ENCODE measurements at regions not wholly inside any gene's neighbourhood (a gene's known extent, or its start where the extent isn't known, plus 50 kb on each side); places are given as distances from the start of the nearest gene placed in this dataset.
"Not testable (repeated sequence)": the region's sequence is repeated elsewhere in the genome, so short reads cannot be mapped to it uniquely, and the experiment has no call there.

DNA sequence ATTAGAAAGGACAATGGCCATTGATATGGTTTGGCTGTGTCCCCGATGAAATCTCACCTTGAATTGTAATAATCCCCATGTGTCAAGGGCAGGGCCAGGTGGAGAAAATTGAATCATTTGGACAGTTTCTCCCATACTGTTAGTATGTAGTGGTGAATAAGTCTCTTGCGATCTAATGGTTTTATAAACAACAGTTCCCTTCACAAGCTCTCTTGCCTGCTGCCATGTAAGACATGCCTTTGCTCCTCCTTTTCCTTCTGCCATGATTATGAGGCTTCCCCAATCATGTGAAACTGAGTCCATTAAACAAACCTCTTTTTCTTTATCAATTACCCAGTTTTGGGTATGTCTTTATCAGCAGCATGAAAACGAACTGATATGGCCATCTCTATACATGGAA is 302.7 kb downstream of the SFMBT2 start:
- DNase-seq (ENCODE audit: low read depth in 1 of 2, low spot score in 1 of 2) = no peak

- DNase-seq (ENCODE audit: low read depth in 1 of 2, low spot score in 1 of 2) = no peak
Measured at GRCh38 chr10:7107285-7107684, 303.5 kb downstream of the SFMBT2 start.

GRCh38 chr10:7104379-7104778 is 306.5 kb downstream of the SFMBT2 start:
- not testable (repeated sequence) for DNase-seq (ENCODE audit: low read depth in 1 of 2, low spot score in 1 of 2)

DNA sequence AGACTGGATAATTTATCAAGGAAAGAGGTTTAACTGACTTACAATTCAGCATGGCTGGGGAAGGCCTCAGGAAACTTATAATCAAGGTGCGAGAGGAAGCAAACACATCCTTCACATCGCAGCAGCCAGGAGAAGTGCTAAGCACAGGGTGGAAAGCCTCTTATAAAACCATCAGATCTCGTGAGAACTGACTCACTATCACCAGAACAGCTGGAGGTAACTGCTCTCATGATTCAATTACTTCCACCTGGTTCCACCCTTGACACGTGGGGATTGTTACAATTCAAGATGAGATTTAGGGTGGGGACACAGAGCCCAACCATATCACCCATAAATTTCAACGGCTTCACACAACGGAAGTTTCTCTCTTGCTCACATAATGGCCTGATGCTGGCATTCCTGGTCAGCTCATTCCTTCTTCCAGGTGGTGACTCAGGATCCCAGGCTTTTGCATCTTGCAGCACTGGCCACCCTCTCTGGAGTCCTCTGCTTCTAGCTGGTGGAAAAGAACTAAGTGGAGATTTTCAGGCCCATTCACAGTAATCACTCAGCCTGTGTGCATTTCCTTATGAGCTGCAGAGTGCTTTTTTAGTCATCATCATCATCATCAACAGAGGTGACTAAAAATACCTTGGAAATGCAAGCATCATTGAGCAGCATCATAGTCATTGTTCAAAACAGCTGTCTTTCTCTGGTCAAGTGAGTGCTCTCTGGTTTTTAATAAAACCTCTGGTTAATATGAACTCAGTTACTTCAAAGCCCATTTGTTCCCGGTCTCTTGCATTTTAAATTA is 308.1 kb downstream of the SFMBT2 start:
- DNase-seq (ENCODE audit: low read depth in 1 of 2, low spot score in 1 of 2) = no peak

DNA sequence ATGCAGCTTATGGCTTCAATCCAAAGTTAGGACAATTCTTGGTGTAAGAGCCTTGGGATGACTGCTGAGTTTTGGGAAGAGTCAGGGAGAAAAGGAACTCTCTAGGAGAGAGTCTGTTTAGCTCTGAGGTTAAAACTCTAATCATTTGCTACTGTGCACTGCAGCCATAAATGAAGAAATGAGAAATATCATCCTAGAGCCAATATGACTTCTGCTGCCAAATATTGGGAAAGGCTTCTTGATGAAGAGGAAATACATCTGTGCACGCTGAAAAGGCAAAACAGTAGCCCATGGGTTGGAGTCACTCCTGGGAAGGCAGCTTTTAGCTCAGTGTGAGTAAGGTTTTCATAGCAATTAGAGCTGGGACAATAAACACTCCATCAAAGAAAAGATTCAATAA is 308.8 kb downstream of the SFMBT2 start:
- DNase-seq (ENCODE audit: low read depth in 1 of 2, low spot score in 1 of 2) = no peak

DNA sequence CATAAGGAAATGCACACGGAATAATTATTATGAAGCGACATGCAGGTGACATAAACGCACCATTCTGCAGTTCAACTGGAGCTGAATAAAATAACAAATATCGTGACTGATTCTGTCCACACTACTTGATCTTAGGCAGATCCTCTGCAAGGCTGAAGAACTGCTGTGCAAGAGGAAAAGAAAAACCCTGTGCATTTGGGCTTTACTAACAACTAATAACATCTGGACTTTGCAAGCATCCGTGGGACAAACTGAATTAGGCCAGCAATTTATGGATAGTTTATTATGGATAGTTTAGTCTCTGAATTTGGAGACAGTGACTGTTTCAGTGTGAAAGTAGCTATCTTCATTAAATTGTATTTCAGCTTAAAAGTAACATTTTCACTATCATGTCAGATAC is 309.4 kb downstream of the SFMBT2 start:
- no peak for DNase-seq (ENCODE audit: low read depth in 1 of 2, low spot score in 1 of 2)

DNA sequence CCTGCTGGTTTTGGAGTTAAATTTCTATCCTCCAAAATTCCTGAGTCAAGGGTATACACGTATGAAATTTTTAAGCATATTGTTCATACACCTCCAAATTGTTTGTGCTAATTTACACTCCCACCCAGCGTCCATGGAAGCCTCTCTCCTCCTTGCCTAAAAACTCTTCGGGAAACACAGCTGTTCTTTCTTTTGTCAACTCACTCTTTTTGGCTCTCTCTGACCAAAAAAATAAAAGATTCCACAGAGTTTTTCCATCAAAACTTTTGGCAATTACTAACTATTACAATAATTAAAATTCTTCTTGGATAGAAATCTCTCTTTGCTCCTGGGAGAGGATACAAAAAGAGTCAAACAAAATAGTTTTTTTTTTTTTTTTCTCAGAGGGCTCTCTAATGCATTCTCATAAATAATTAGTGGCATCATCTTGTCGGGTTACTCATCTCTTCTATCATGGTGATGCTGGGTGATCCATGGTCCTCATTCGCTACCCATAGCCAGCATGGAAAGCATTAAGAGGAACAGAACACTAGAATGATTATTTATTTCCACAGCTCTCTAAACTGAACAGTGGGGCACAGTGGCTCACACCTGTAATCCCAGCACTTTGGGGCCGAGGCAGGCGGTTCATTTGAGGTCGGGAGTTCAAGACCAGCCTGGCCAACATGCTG is 310.7 kb downstream of the SFMBT2 start:
- DNase-seq (ENCODE audit: low read depth in 1 of 2, low spot score in 1 of 2) = no peak

DNA sequence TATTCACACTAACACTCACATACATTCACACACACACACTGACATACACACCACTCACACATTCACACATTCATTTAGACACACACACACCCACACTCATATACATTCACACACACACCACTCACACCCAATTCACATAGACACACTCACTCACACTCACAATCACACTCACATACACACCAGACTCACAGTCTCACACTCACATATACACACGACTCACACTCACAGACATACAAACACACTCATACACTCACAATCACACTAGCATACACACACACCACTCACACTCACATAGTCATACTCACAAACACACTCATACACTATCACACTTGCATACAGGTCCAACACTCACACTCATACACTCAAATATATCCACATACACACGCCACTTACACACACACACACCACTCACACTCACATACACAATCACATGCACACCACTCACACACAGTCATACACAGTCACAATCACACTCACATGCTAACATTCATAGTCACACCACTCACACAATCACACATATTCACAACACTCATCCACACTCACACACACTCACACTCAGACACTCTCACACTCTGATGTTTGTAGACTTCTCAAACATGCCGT is 312.6 kb downstream of the SFMBT2 start:
- no peak for DNase-seq (ENCODE audit: low read depth in 1 of 2, low spot score in 1 of 2)

- no peak for DNase-seq (ENCODE audit: low read depth in 1 of 2, low spot score in 1 of 2)
Measured at GRCh38 chr10:7094781-7095180, 316.1 kb downstream of the SFMBT2 start.

- DNase-seq (ENCODE audit: low read depth in 1 of 2, low spot score in 1 of 2) = no peak
Measured at GRCh38 chr10:7093368-7093767, 317.5 kb downstream of the SFMBT2 start.

- no peak for DNase-seq (ENCODE audit: low read depth in 1 of 2, low spot score in 1 of 2)
Measured at GRCh38 chr10:7092603-7093002, 318.2 kb downstream of the SFMBT2 start.

- no peak for DNase-seq (ENCODE audit: low read depth in 1 of 2, low spot score in 1 of 2)
Measured at GRCh38 chr10:7090529-7090928, 320.3 kb downstream of the SFMBT2 start.

DNA sequence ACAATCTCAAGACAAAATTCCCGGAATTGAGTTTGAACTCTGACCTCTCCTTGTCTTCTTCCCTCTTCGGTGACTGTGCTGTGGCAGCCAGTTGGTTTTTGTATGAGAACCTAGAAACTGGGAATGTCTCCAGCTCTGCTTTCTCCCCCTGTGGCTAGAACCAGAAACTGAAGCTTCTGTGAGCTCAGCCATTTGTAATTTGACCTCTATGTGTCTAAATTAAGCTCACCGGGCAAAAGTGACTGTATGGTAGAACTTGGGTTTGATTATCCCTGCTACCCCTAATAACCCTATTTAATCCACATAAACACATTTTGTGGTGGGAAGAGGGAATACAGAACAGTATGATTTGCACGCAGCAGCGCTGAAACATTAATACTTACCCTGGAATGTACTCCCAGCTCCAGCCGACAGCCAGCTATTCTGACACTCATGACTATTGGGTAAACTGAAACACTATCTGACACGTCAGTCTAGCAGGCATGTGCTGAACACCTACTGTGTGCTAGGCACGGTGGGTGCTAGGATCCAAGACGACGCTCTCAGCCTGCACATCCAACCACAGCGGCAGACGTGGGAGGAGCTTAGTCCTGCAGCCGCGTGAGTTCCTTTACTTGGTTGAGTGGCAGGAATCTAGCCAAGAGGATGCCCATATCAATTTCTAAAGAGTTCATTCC is 324.8 kb downstream of the SFMBT2 start:
- no peak for DNase-seq (ENCODE audit: low read depth in 1 of 2, low spot score in 1 of 2)

DNA sequence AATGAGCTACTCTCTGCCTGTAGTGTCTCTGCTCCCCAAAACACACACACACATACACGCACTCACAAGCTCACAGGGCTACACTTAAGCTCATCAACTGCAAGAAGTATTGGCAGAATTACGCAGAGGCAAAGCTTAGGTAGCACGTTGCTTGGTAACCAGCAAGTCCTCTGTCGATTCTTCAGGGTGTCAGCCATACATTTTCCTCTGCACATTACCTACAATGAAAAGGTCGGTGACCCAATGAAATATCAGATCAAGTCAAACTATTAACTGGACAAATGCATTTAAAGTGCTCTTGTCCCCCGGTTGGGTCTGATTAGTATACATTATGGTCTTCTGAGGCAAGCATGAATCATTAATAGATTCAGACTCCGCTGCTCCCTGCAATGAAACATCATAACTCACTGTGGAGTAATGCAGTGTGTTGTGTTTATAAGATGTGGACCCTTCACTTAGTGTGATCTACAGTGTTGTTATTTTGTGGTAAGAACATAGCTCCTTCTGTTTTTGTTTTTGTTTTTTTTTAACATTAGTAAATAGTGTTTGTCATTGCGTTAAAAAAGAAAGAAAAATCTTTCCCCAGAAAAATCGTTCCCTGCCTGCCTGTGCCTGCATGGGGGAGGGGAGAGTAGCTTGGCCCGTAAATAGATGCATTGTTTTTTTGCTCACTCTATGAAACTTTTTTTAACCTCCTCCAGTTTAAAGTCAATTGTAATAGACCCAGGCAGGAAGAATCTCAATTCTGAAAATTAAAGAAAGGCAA is 325.5 kb downstream of the SFMBT2 start:
- DNase-seq (ENCODE audit: low read depth in 1 of 2, low spot score in 1 of 2) = no peak

DNA sequence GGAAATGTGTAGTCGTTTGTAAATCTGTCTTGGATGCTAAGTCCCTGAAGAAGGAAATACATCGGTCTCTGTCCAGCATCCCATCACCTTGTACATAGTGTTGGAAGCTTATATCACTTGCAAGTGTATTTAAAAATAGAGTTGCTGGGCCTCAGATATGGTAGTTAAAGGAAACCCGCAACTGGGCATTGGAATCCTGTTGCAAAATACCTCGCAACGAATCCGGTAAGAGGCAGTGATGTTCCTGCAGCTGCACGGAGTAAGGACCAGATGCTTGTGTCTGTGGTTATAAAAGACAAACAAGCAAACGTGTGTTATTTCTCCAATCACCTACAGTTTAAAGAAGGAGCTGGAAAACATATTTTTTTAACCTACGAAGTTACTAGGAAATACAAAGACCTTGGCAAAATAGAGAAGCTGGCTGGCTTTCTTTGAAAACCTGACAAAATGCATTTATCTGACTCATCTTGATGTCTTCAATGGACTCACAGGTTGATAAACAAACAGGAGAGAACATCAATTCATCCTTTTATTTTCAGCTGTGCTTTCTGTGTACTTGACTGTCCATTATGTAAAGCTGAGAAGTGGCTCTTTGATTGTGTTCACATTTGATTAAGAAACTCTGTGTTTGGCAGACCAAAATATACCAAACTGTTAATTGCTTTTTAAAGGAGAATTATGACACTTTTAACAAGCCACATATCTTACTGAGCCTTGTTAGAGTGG is 326.4 kb downstream of the SFMBT2 start:
- no peak for DNase-seq (ENCODE audit: low read depth in 1 of 2, low spot score in 1 of 2)

DNA sequence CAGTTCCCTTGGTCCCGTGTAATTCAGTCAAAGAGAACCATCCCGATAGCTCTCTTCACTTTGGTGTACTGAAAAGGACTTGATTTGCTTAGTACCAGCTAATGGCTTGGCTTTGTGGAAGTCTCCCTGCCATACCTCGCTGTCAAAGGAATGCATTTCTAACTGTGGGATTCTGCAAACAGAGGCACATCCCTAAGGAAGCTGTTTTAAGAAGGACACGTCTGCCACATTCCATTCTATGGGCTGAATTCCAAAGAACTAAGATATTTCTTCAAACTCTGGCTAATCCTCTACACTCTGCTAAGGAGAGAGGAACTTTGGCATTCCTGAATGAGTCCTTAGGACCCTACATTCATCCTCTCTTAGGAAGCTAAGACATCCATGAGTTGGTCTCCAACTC is 327.9 kb downstream of the SFMBT2 start:
- no peak for DNase-seq (ENCODE audit: low read depth in 1 of 2, low spot score in 1 of 2)

GRCh38 chr10:7077880-7078279 is 333.0 kb downstream of the SFMBT2 start:
- DNase-seq (ENCODE audit: low read depth in 1 of 2, low spot score in 1 of 2) = no peak

DNA sequence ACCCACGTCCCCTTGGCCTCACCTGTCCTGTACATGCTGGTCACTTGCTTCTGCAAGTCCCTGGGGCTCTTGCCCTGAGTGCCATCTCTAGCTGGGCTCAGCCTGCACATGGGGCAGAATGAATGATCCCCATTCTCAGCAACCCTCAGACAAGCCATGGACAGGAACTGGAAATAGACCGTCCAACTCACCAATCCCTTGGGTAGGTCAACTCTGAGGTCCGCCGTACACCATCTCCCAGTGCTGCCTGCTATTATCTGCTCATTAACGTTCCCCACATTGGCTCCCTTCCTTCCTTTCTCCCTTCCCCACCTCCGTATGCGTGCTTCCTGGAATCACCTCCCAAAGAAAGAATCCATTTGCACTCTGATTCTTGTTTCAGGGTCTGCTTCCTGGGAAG is 335.0 kb downstream of the SFMBT2 start:
- DNase-seq (ENCODE audit: low read depth in 1 of 2, low spot score in 1 of 2) = no peak

- no peak for DNase-seq (ENCODE audit: low read depth in 1 of 2, low spot score in 1 of 2)
Measured at GRCh38 chr10:7075110-7075509, 335.7 kb downstream of the SFMBT2 start.

GRCh38 chr10:7071421-7071820 is 339.4 kb downstream of the SFMBT2 start:
- DNase-seq (ENCODE audit: low read depth in 1 of 2, low spot score in 1 of 2) = no peak

Measured in activated T-helper 1 cell treated with anti-CD3 and anti-CD28 coated beads, Interleukin-2, amount 50 U/mL, for 16 hours (primary cell).